Ishikawa (cell line): ENCODE measurements at regions not wholly inside any gene's neighbourhood (a gene's known extent, or its start where the extent isn't known, plus 50 kb on each side); places are given as distances from the start of the nearest gene placed in this dataset.

Experiments
- CEBPB ChIP-seq: IDR thresholded peaks from 2 replicates; pipeline ENCODE4 v1.6.1; 2012
- CREB1 ChIP-seq: IDR thresholded peaks from 2 replicates; pipeline ENCODE4 v1.6.1; 2012; ENCODE audit warnings: low read depth
- EGR1 ChIP-seq: IDR thresholded peaks from 2 replicates; pipeline ENCODE4 v1.6.1; 2012
- EP300 ChIP-seq: IDR thresholded peaks from 2 replicates; pipeline ENCODE4 v1.6.1; 2012; ENCODE audit warnings: borderline replicate concordance
- FOXM1 ChIP-seq: IDR thresholded peaks from 2 replicates; pipeline ENCODE4 v1.6.1; 2012; ENCODE audit warnings: low read depth, borderline replicate concordance
- NFIC ChIP-seq: IDR thresholded peaks from 2 replicates; pipeline ENCODE4 v1.6.1; 2012
- RAD21 ChIP-seq: IDR thresholded peaks from 2 replicates; pipeline ENCODE4 v1.6.1; 2012; ENCODE audit warnings: low read depth
- TAF1 ChIP-seq: IDR thresholded peaks from 2 replicates; pipeline ENCODE4 v1.6.1; 2012; ENCODE audit warnings: low read depth, mild to moderate bottlenecking
- TCF12 ChIP-seq: IDR thresholded peaks from 2 replicates; pipeline ENCODE4 v1.6.1; 2012; ENCODE audit warnings: low read depth
- TEAD4 ChIP-seq: IDR thresholded peaks from 2 replicates; pipeline ENCODE4 v1.6.1; 2012
- YY1 ChIP-seq: IDR thresholded peaks from 2 replicates; pipeline ENCODE4 v1.6.1; 2012; ENCODE audit warnings: low read depth
- ZBTB7A ChIP-seq: IDR thresholded peaks from 2 replicates; pipeline ENCODE4 v1.6.1; 2012; ENCODE audit warnings: low read depth
- TF ChIP-seq, protein P1 (sequence below): IDR thresholded peaks from 2 replicates; pipeline ENCODE4 v1.6.1; 2012
- TF ChIP-seq, protein P2 (sequence below): IDR thresholded peaks from 2 replicates; pipeline ENCODE4 v1.6.1; 2012; ENCODE audit warnings: low read depth, mild to moderate bottlenecking
- TF ChIP-seq, protein P3 (sequence below): IDR thresholded peaks from 2 replicates; pipeline ENCODE4 v1.6.1; 2012

DNA sequence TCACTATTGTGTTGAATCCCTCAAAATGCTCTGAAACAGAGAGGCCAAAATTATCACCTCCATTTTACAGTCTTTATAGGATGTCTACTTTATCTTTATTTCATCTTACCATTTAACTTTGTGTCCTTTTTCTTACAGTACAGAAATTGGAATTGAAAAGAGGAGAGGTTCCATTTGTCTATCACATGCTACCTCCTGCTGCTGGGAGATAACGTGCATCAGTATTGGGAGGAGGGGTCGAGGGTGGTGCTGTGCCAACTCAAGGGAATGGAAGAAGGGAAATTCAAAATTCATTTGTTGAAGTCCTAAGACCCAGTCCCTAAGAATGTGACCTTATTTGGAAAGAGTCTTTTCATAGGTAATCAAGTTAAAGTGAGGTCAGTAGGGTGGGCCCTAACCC is 85.3 kb downstream of the HHIPL2 start:
- TF ChIP-seq RAD21: no peak
- TF ChIP-seq, protein P1, sequence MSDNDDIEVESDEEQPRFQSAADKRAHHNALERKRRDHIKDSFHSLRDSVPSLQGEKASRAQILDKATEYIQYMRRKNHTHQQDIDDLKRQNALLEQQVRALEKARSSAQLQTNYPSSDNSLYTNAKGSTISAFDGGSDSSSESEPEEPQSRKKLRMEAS: no peak

DNA sequence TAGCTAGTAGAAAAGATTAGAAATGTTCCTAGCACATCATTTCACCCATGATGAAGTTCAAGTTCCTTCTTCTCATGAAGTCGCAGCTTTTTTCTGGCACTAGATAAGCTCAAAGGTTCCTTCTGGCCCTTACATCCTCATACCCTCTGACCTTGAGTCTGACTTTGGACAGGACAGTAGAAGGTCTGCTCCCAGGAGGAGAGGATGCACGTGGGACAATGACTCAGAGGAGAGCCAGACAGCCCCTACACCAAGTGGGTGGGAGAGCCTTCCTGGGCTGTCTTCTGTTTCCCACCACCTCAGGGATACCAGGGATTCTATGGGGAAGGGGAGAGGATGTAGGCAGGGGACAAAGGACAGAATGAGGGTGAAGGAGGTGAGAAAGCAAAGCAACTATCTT is 86.0 kb downstream of the HHIPL2 start:
- TF ChIP-seq, protein P2, sequence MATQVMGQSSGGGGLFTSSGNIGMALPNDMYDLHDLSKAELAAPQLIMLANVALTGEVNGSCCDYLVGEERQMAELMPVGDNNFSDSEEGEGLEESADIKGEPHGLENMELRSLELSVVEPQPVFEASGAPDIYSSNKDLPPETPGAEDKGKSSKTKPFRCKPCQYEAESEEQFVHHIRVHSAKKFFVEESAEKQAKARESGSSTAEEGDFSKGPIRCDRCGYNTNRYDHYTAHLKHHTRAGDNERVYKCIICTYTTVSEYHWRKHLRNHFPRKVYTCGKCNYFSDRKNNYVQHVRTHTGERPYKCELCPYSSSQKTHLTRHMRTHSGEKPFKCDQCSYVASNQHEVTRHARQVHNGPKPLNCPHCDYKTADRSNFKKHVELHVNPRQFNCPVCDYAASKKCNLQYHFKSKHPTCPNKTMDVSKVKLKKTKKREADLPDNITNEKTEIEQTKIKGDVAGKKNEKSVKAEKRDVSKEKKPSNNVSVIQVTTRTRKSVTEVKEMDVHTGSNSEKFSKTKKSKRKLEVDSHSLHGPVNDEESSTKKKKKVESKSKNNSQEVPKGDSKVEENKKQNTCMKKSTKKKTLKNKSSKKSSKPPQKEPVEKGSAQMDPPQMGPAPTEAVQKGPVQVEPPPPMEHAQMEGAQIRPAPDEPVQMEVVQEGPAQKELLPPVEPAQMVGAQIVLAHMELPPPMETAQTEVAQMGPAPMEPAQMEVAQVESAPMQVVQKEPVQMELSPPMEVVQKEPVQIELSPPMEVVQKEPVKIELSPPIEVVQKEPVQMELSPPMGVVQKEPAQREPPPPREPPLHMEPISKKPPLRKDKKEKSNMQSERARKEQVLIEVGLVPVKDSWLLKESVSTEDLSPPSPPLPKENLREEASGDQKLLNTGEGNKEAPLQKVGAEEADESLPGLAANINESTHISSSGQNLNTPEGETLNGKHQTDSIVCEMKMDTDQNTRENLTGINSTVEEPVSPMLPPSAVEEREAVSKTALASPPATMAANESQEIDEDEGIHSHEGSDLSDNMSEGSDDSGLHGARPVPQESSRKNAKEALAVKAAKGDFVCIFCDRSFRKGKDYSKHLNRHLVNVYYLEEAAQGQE: no peak
- no peak for TF ChIP-seq TAF1
- TF ChIP-seq FOXM1: no peak
- TF ChIP-seq, protein P3, sequence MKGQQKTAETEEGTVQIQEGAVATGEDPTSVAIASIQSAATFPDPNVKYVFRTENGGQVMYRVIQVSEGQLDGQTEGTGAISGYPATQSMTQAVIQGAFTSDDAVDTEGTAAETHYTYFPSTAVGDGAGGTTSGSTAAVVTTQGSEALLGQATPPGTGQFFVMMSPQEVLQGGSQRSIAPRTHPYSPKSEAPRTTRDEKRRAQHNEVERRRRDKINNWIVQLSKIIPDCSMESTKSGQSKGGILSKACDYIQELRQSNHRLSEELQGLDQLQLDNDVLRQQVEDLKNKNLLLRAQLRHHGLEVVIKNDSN: no peak

DNA sequence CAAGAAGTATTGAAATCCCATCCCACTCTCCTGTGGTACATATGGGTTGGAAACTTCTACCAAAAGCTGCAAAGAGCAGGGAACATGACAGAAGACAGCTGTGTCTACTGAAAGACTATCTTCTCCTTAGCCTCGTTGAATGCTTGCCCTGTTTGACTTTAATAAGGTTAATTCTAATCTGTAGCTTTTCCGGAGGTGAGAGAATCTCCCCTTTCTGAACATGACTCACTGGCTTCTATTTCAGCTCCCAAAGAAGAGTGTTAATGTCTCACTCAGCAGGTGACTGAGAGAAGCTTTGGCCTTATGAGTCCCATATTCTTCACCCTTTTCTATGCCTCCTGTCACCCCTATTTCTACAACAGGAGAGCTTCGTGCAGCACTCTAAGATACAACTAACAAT is 88.3 kb downstream of the HHIPL2 start:
- TF ChIP-seq, protein P2: no peak
- TF ChIP-seq ZBTB7A (no peak), CREB1 (no peak), TCF12 (no peak), EP300 (no peak), YY1 (no peak), FOXM1 (no peak), TEAD4 (no peak), TAF1 (no peak), RAD21 (no peak), NFIC (no peak), EGR1 (no peak), CEBPB (no peak)
- TF ChIP-seq, protein P3: no peak
- TF ChIP-seq, protein P1: no peak

DNA sequence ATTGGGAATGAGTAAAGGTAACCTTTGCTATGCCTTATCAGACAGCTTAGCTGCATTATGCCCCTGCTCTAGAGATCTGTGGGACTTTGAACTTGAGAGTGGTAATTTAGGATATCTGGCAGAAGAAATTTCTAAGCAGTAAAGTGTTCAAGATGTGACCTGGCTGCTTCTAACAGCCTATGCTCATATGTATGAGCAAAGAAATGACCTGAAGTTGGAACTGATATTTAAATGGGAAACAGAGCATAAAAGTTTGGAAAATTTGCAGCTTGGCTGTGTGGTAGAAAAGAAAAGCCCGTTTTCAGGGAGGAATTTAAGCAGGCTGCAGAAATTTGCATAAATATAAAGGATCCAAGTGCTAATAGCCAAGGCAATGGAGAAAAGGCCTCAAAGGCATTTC is 90.4 kb downstream of the HHIPL2 start:
- TF ChIP-seq EP300 (no peak), RAD21 (no peak), TAF1 (no peak)

DNA sequence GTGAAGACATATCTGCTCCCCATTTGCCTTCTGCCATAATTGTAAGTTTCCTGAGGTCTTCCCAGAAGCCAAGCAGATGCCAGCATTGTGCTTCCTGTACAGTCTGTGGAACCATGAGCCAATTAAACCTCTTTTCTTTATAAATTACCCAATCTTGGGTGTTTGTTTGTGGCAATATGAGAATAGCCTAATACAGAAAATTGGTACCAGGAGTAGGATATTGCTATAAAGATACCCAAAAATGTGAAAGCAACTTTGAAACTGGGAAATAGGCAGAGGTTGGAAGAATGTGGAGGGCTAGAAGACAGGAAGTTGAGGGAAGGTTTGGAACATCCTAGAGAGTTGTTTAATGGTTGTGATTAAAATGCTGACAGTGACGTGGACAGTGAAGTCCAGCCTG is 90.8 kb downstream of the HHIPL2 start:
- TF ChIP-seq, protein P3: no peak
- TF ChIP-seq TAF1 (no peak), RAD21 (no peak), YY1 (no peak), CREB1 (no peak), TCF12 (no peak), TEAD4 (no peak), NFIC (no peak), ZBTB7A (no peak), EGR1 (no peak), EP300 (no peak), FOXM1 (no peak), CEBPB (no peak)
- TF ChIP-seq, protein P1: no peak
- TF ChIP-seq, protein P2: no peak
